ENCODE measurements at regions not wholly inside any gene's neighbourhood (a gene's known extent, or its start where the extent isn't known, plus 50 kb on each side); places are given as distances from the start of the nearest gene placed in this dataset.

DNA sequence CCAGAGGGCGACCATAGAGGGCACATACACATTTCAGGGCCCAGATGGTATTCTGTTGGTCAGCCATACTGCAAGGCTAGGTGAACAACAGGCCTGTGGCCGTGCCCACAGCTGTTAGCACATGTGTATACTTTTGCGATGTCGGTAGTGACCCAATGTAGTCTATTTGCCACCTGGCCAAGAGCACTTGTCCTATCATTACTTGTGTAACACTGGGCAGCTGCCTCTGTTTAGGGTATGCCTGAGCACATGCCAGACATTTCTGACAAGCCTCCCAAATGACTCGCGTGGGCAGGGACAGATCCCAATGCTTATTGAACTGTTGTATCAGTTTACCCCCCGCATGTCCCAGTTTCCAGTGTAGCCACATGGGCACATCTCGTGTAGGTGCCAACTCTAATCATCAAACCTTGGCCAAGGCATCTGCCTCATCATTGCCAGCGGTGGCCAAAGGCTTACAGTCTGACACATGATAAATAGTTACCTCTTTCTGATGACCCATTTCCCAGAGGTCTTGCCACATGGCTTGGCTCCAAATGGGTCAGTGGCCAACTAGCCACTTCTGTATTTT, 74.4 kb upstream of the FBXL4 start:
- TF ChIP-seq, protein P1, sequence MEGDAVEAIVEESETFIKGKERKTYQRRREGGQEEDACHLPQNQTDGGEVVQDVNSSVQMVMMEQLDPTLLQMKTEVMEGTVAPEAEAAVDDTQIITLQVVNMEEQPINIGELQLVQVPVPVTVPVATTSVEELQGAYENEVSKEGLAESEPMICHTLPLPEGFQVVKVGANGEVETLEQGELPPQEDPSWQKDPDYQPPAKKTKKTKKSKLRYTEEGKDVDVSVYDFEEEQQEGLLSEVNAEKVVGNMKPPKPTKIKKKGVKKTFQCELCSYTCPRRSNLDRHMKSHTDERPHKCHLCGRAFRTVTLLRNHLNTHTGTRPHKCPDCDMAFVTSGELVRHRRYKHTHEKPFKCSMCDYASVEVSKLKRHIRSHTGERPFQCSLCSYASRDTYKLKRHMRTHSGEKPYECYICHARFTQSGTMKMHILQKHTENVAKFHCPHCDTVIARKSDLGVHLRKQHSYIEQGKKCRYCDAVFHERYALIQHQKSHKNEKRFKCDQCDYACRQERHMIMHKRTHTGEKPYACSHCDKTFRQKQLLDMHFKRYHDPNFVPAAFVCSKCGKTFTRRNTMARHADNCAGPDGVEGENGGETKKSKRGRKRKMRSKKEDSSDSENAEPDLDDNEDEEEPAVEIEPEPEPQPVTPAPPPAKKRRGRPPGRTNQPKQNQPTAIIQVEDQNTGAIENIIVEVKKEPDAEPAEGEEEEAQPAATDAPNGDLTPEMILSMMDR (IDR thresholded peaks at IDR 0.05; ENCODE audit: low read depth, low read length) = no peak
- no peak for TF ChIP-seq EZH2phosphoT487 (IDR thresholded peaks at IDR 0.05; ENCODE audit: low read depth)
